ENCODE measurements at regions not wholly inside any gene's neighbourhood (a gene's known extent, or its start where the extent isn't known, plus 50 kb on each side); places are given as distances from the start of the nearest gene placed in this dataset.

- Histone ChIP-seq H3K36me3 (replicated peaks in 1 of 2; ENCODE audit: control insufficient read depth in 1 of 2, insufficient read depth in 2 of 2, low read length in 1 of 2) (no peaks in the 10 kb centered on the region), H3K9ac (no peak overlapping the region), H3K9me3 (no peaks in the 10 kb centered on the region), H3K27ac (ENCODE audit: low read depth in 2 of 2, low read length in 1 of 2) (no peak overlapping the region), H3F3A (replicated peaks; ENCODE audit: insufficient read depth) (no peaks in the 10 kb centered on the region), H2AFZ (ENCODE audit: low read depth) (no peak overlapping the region), H3K79me2 (ENCODE audit: insufficient read depth) (no peaks in the 10 kb centered on the region), H3K4me1 (ENCODE audit: control insufficient read depth in 1 of 2, insufficient read depth in 2 of 2, low read depth in 1 of 2, low read length in 1 of 2) (no peaks in the 10 kb centered on the region; a peak in 2 of 4 replicates), H3K4me3 (ENCODE audit: low read depth in 2 of 2, low read length in 1 of 2) (no peak overlapping the region), H3K27me3 (ENCODE audit: insufficient read depth) (no peaks in the 10 kb centered on the region), H4K20me1 (ENCODE audit: insufficient read depth) (no peaks in the 10 kb centered on the region), H3K9me2 (no peaks in the 10 kb centered on the region), H3K4me2 (no peak overlapping the region)
- WGBS (ENCODE audit: low lambda C conversion rate), result 30% methylated on average over 3 of the region's 3 CpGs
- ChIA-PET POLR2A (no interaction called here), CTCF (interaction anchor here (1.0 kb wide), 1 partner anchor 28 kb away, joined by 7 read pairs; no protein-coding TSS in a partner anchor)
- TF ChIP-seq MAX (IDR thresholded peaks at IDR 0.05; ENCODE audit: low read depth), result no peak
- TF ChIP-seq TCF12 (IDR thresholded peaks at IDR 0.05), result no peak
- TF ChIP-seq ZBTB33 (IDR thresholded peaks at IDR 0.05; ENCODE audit: borderline replicate concordance, low read depth), result no peak
- no peak for TF ChIP-seq PBX3 (IDR thresholded peaks at IDR 0.05)
- TF ChIP-seq FOXJ3 (CRISPR knock-in tag; IDR thresholded peaks at IDR 0.05), result no peak
- no peak for TF ChIP-seq RFX5 (IDR thresholded peaks at IDR 0.05; ENCODE audit: low read length)
- DNase-seq, result no peak
Measured at GRCh38 chr6:6705061-6705425, 116.5 kb downstream of the LY86 start.

GRCh38 chr6:6705915-6706675, 117.6 kb downstream of the LY86 start:
- Histone ChIP-seq H3K4me2 (no peak overlapping the region), H3K4me1 (ENCODE audit: control insufficient read depth in 1 of 2, insufficient read depth in 2 of 2, low read depth in 1 of 2, low read length in 1 of 2) (no peaks in the 10 kb centered on the region; a peak in 1 of 4 replicates), H3K4me3 (ENCODE audit: low read depth in 2 of 2, low read length in 1 of 2) (no peak overlapping the region), H3F3A (replicated peaks; ENCODE audit: insufficient read depth) (no peaks in the 10 kb centered on the region), H3K27me3 (ENCODE audit: insufficient read depth) (no peaks in the 10 kb centered on the region), H3K36me3 (replicated peaks in 1 of 2; ENCODE audit: control insufficient read depth in 1 of 2, insufficient read depth in 2 of 2, low read length in 1 of 2) (no peaks in the 10 kb centered on the region), H3K9me2 (no peaks in the 10 kb centered on the region), H3K9me3 (no peaks in the 10 kb centered on the region), H3K27ac (ENCODE audit: low read depth in 2 of 2, low read length in 1 of 2) (no peak overlapping the region), H3K9ac (no peak overlapping the region), H4K20me1 (ENCODE audit: insufficient read depth) (no peaks in the 10 kb centered on the region), H2AFZ (ENCODE audit: low read depth) (no peak overlapping the region), H3K79me2 (ENCODE audit: insufficient read depth) (no peaks in the 10 kb centered on the region)
- no peak for DNase-seq
- TF ChIP-seq SIN3A (IDR thresholded peaks at IDR 0.05; ENCODE audit: borderline replicate concordance, low read depth, low read length) (no peak), MEF2A (IDR thresholded peaks at IDR 0.05; ENCODE audit: borderline replicate concordance, low read depth) (no peak), SMC3 (IDR thresholded peaks at IDR 0.05; ENCODE audit: low read depth, low read length) (no peak), CTCF (IDR thresholded peaks at IDR 0.05) (no peak), JUND (IDR thresholded peaks at IDR 0.05) (no peak), ZBTB33 (IDR thresholded peaks at IDR 0.05; ENCODE audit: borderline replicate concordance, low read depth) (no peak), USF2 (IDR thresholded peaks at IDR 0.05; ENCODE audit: borderline replicate concordance, low read depth, low read length) (no peak), MAX (IDR thresholded peaks at IDR 0.05; ENCODE audit: low read depth) (no peak), NFIC (IDR thresholded peaks at IDR 0.05; ENCODE audit: borderline replicate concordance) (no peak)
- ChIA-PET CTCF (no interaction called here), POLR2A (no interaction called here)
- 52% methylated on average over 13 of the region's 13 CpGs for WGBS (ENCODE audit: low lambda C conversion rate)

Measured in SK-N-SH (cell line).